HEK293 (cell line): ENCODE measurements at regions not wholly inside any gene's neighbourhood (a gene's known extent, or its start where the extent isn't known, plus 50 kb on each side); places are given as distances from the start of the nearest gene placed in this dataset.

Experiments
- CTCF ChIA-PET: fragments of 350-600 bp; formaldehyde crosslinking; extraction: SDS; loops from one replicate; lab custom pipeline; 2021; ENCODE audit warnings: antibody characterized with exemption; lab: Yijun Ruan, JAX
- POLR2A ChIA-PET: fragments of 300-600 bp; formaldehyde crosslinking; extraction: SDS; loops from one replicate; lab custom pipeline; 2020; ENCODE audit warnings: antibody characterized with exemption, inconsistent platforms; lab: Yijun Ruan, JAX
- H3K27ac ChIP-seq: fragments of 200-500 bp; sonication (Bioruptor generic); 2 replicates; pipeline ENCODE4 v1.5.1; 2014; ENCODE audit warnings: low read depth, low read length, control low read depth, inconsistent platforms; ENCODE audit errors: extremely low read depth
- H3K36me3 ChIP-seq, 2 experiments: fragments of 200-500 bp in 1 of 2; sonication (Bioruptor generic) in 1 of 2; 1 replicate in 1 of 2; 2 replicates in 1 of 2; pipeline ENCODE4 v1.5.1; 2014 to 2017; ENCODE audit warnings: inconsistent platforms in 2 of 2, low read length in 2 of 2; ENCODE audit not compliant: control insufficient read depth in 2 of 2, insufficient read depth in 1 of 2
- H3K4me1 ChIP-seq: fragments of 200-500 bp; sonication (Bioruptor generic); 2 replicates; pipeline ENCODE4 v1.5.1; 2014; ENCODE audit warnings: mild to moderate bottlenecking, low read length, inconsistent platforms; ENCODE audit not compliant: control insufficient read depth, insufficient read depth
- H3K4me3 ChIP-seq: 2 replicates; pipeline ENCODE4 v1.5.1; 2011; ENCODE audit warnings: low read depth, mild to moderate bottlenecking, control low read depth, low read length, moderate library complexity
- H3K9me3 ChIP-seq: fragments of 200-500 bp; sonication (Bioruptor generic); 2 replicates; pipeline ENCODE4 v1.5.1; 2014; ENCODE audit warnings: low read depth, low read length, inconsistent platforms; ENCODE audit not compliant: control insufficient read depth, insufficient read depth
- FEZF1 ChIP-seq: fragments of 450-650 bp; formaldehyde crosslinking; IDR thresholded peaks from 2 replicates; pipeline ENCODE4 v1.5.1; 2016; ENCODE audit warnings: missing biosample characterization, missing genetic modification characterization
- GFI1B ChIP-seq: fragments of 450-650 bp; formaldehyde crosslinking; IDR thresholded peaks from 2 replicates; pipeline ENCODE4 v1.5.1; 2016; ENCODE audit warnings: missing biosample characterization, missing genetic modification characterization
- GLI4 ChIP-seq: fragments of 450-650 bp; formaldehyde crosslinking; IDR thresholded peaks from 2 replicates; pipeline ENCODE4 v1.5.1; 2016; ENCODE audit warnings: missing biosample characterization, missing genetic modification characterization
- HIC1 ChIP-seq: fragments of 450-650 bp; formaldehyde crosslinking; IDR thresholded peaks from 2 replicates; pipeline ENCODE4 v1.5.1; 2016; ENCODE audit warnings: missing biosample characterization, missing genetic modification characterization
- KLF16 ChIP-seq: fragments of 450-650 bp; formaldehyde crosslinking; IDR thresholded peaks from 2 replicates; pipeline ENCODE4 v1.5.1; 2017; ENCODE audit warnings: missing biosample characterization, missing genetic modification characterization
- OSR2 ChIP-seq: fragments of 450-650 bp; formaldehyde crosslinking; IDR thresholded peaks from 2 replicates; pipeline ENCODE4 v1.5.1; 2016; ENCODE audit warnings: missing biosample characterization, missing genetic modification characterization
- PATZ1 ChIP-seq: fragments of 450-650 bp; formaldehyde crosslinking; IDR thresholded peaks from 2 replicates; pipeline ENCODE4 v1.5.1; 2016; ENCODE audit warnings: missing biosample characterization, missing genetic modification characterization
- ZBTB1 ChIP-seq: fragments of 450-650 bp; formaldehyde crosslinking; IDR thresholded peaks from 2 replicates; pipeline ENCODE4 v1.5.1; 2016; ENCODE audit warnings: missing biosample characterization, missing genetic modification characterization
- ZBTB7A ChIP-seq: fragments of 450-650 bp; formaldehyde crosslinking; IDR thresholded peaks from 2 replicates; pipeline ENCODE4 v1.5.1; 2016; ENCODE audit warnings: low read depth, missing biosample characterization, missing genetic modification characterization
- ZFHX2 ChIP-seq: fragments of 450-650 bp; formaldehyde crosslinking; conservative IDR thresholded peaks from 2 replicates; pipeline ENCODE4 v1.5.1; 2016; ENCODE audit warnings: missing biosample characterization, missing genetic modification characterization
- ZIC2 ChIP-seq: fragments of 450-650 bp; formaldehyde crosslinking; IDR thresholded peaks from 2 replicates; pipeline ENCODE4 v1.5.1; 2016; ENCODE audit warnings: missing biosample characterization, missing genetic modification characterization
- ZNF114 ChIP-seq: fragments of 450-650 bp; formaldehyde crosslinking; IDR thresholded peaks from 2 replicates; pipeline ENCODE4 v1.5.0; 2017; ENCODE audit warnings: missing biosample characterization, missing genetic modification characterization
- ZNF132 ChIP-seq: fragments of 450-650 bp; formaldehyde crosslinking; IDR thresholded peaks from 2 replicates; pipeline ENCODE4 v1.5.1; 2017; ENCODE audit warnings: missing biosample characterization, missing genetic modification characterization, borderline replicate concordance
- ZNF138 ChIP-seq: fragments of 450-650 bp; formaldehyde crosslinking; IDR thresholded peaks from 2 replicates; pipeline ENCODE4 v1.5.1; 2016; ENCODE audit warnings: missing biosample characterization, missing genetic modification characterization, borderline replicate concordance
- ZNF146 ChIP-seq: fragments of 450-650 bp; formaldehyde crosslinking; IDR thresholded peaks from 2 replicates; pipeline ENCODE4 v1.5.1; 2016; ENCODE audit warnings: missing biosample characterization, missing genetic modification characterization
- ZNF175 ChIP-seq: fragments of 450-650 bp; formaldehyde crosslinking; IDR thresholded peaks from 2 replicates; pipeline ENCODE4 v1.5.1; 2016; ENCODE audit warnings: missing biosample characterization, missing genetic modification characterization
- ZNF18 ChIP-seq: fragments of 450-650 bp; formaldehyde crosslinking; IDR thresholded peaks from 2 replicates; pipeline ENCODE4 v1.5.1; 2016; ENCODE audit warnings: missing biosample characterization, missing genetic modification characterization
- ZNF266 ChIP-seq: fragments of 450-650 bp; formaldehyde crosslinking; IDR thresholded peaks from 2 replicates; pipeline ENCODE4 v1.5.1; 2016; ENCODE audit warnings: missing biosample characterization, missing genetic modification characterization, low read depth
- ZNF324 ChIP-seq: fragments of 450-650 bp; formaldehyde crosslinking; IDR thresholded peaks from 2 replicates; pipeline ENCODE4 v1.5.1; 2016; ENCODE audit warnings: missing biosample characterization, missing genetic modification characterization
- ZNF350 ChIP-seq: fragments of 450-650 bp; formaldehyde crosslinking; IDR thresholded peaks from 2 replicates; pipeline ENCODE4 v1.5.0; 2017; ENCODE audit warnings: missing biosample characterization, mild to moderate bottlenecking, missing genetic modification characterization
- ZNF366 ChIP-seq: fragments of 450-650 bp; formaldehyde crosslinking; conservative IDR thresholded peaks from 2 replicates; pipeline ENCODE4 v1.5.1; 2016; ENCODE audit warnings: missing biosample characterization, missing genetic modification characterization
- ZNF473 ChIP-seq: fragments of 450-650 bp; formaldehyde crosslinking; IDR thresholded peaks from 2 replicates; pipeline ENCODE4 v1.5.1; 2017; ENCODE audit warnings: missing biosample characterization, missing genetic modification characterization
- ZNF561 ChIP-seq: fragments of 450-650 bp; IDR thresholded peaks from 2 replicates; pipeline ENCODE4 v1.5.1; 2018; ENCODE audit warnings: missing biosample characterization, missing genetic modification characterization, borderline replicate concordance
- ZNF624 ChIP-seq: fragments of 450-650 bp; formaldehyde crosslinking; IDR thresholded peaks from 2 replicates; pipeline ENCODE4 v1.5.1; 2017; ENCODE audit warnings: missing biosample characterization, missing genetic modification characterization
- ZNF777 ChIP-seq: fragments of 450-650 bp; formaldehyde crosslinking; IDR thresholded peaks from 2 replicates; pipeline ENCODE4 v1.5.1; 2017; ENCODE audit warnings: missing biosample characterization, missing genetic modification characterization, borderline replicate concordance
- ZNF785 ChIP-seq: fragments of 450-650 bp; formaldehyde crosslinking; IDR thresholded peaks from 2 replicates; pipeline ENCODE4 v1.5.1; 2016; ENCODE audit warnings: missing biosample characterization, missing genetic modification characterization
- ZNF791 ChIP-seq: fragments of 450-650 bp; formaldehyde crosslinking; IDR thresholded peaks from 2 replicates; pipeline ENCODE4 v1.5.1; 2016; ENCODE audit warnings: missing biosample characterization, missing genetic modification characterization
- ZSCAN5A ChIP-seq: fragments of 450-650 bp; formaldehyde crosslinking; IDR thresholded peaks from 2 replicates; pipeline ENCODE4 v1.5.1; 2016; ENCODE audit warnings: missing biosample characterization, missing genetic modification characterization

GRCh38 chr18:68323921-68324320, 391.0 kb downstream of the TMX3 start (continued):
- TF ChIP-seq ZFHX2 (no peak), OSR2 (tag by site-specific recombination) (no peak), ZNF777 (tag by site-specific recombination) (no peak), ZNF624 (tag by site-specific recombination) (no peak), ZSCAN5A (tag by site-specific recombination) (no peak)
- TF ChIP-seq, all 188 proteins: peak for 0

- POLR2A ChIA-PET, result no interaction called here
- Histone ChIP-seq H3K4me3 (no peak overlapping the region), H3K27ac (no peak overlapping the region), H3K36me3 (no peaks in the 10 kb centered on the region), H3K4me1 (no peaks in the 10 kb centered on the region), H3K9me3 (no peaks in the 10 kb centered on the region)
- TF ChIP-seq GFI1B (tag by site-specific recombination), result no peak
- TF ChIP-seq ZBTB1 (tag by site-specific recombination), result no peak
- no peak for TF ChIP-seq KLF16 (tag by site-specific recombination)
- TF ChIP-seq ZNF175 (tag by site-specific recombination), result no peak
- CTCF ChIA-PET, result no interaction called here
Measured at GRCh38 chr18:68316636-68317035, 398.3 kb downstream of the TMX3 start.

- no peaks in the 10 kb centered on the region for H3K4me1 ChIP-seq
- POLR2A ChIA-PET, result no interaction called here
- H3K36me3 ChIP-seq, result no peaks in the 10 kb centered on the region
- no peaks in the 10 kb centered on the region for H3K9me3 ChIP-seq
- no peak for TF ChIP-seq ZNF132 (tag by site-specific recombination)
- no peak for TF ChIP-seq ZNF473 (tag by site-specific recombination)
- no peak for TF ChIP-seq ZNF350 (tag by site-specific recombination)
- TF ChIP-seq ZNF324 (tag by site-specific recombination), result no peak
- TF ChIP-seq ZBTB7A (tag by site-specific recombination), result no peak
- TF ChIP-seq ZIC2, result no peak
- no peak for TF ChIP-seq ZNF366
- no peak for TF ChIP-seq GLI4 (tag by site-specific recombination)
- no peak for TF ChIP-seq ZNF18 (tag by site-specific recombination)
- TF ChIP-seq ZNF114, result no peak
- TF ChIP-seq ZNF561, result no peak
- TF ChIP-seq ZNF138 (tag by site-specific recombination), result no peak
- TF ChIP-seq FEZF1, result no peak
- TF ChIP-seq HIC1, result no peak
- TF ChIP-seq ZNF266 (tag by site-specific recombination), result no peak
- TF ChIP-seq PATZ1 (tag by site-specific recombination), result no peak
- no peak for TF ChIP-seq ZNF146
- TF ChIP-seq ZNF785 (tag by site-specific recombination), result no peak
- no peak for TF ChIP-seq ZNF791 (tag by site-specific recombination)
- no peak overlapping the region for H3K4me3 ChIP-seq
- CTCF ChIA-PET, result no interaction called here
- H3K27ac ChIP-seq, result no peak overlapping the region
Measured at GRCh38 chr18:68314403-68314802, 400.5 kb downstream of the TMX3 start.
